ENCODE measurements at regions not wholly inside any gene's neighbourhood (a gene's known extent, or its start where the extent isn't known, plus 50 kb on each side); places are given as distances from the start of the nearest gene placed in this dataset.

DNA sequence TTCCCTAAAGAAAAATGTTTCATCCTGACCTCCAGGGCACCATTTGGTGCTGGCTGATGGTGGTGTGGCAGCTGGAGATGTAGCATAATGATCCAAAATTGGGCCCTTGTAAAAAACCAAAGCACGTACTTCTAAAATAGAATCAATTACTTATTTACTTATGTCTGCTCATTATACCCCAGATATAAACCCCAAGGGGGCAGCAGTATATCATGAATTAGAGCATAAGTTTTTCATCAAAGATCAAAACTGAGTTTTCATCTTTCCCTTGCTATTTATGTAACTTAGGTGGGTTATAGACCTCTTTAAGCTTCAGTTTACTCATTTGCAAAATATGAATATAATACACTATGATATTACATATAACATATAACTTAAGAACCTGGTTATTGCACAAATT, 241.1 kb downstream of the TACR3 start:
- no peaks in the 10 kb centered on the region for H3K36me3 ChIP-seq (ENCODE audit: control insufficient read depth, insufficient read depth, low read length)
- ChIA-PET POLR2A (no interaction called here), CTCF (ENCODE audit: low intra/inter-chr PET ratio) (no interaction called here)
- intact Hi-C loops (cut with micrococcal nuclease): loop anchor here (10.0 kb wide), 1 partner anchor 274 kb away; no protein-coding TSS in a partner anchor
- no peak overlapping the region for H3K27ac ChIP-seq (ENCODE audit: extremely low read depth, low read depth, low read length)
- H3K9me1 ChIP-seq (ENCODE audit: control insufficient read depth, insufficient read depth, low read length): no peaks in the 10 kb centered on the region
- TF ChIP-seq, protein P1, sequence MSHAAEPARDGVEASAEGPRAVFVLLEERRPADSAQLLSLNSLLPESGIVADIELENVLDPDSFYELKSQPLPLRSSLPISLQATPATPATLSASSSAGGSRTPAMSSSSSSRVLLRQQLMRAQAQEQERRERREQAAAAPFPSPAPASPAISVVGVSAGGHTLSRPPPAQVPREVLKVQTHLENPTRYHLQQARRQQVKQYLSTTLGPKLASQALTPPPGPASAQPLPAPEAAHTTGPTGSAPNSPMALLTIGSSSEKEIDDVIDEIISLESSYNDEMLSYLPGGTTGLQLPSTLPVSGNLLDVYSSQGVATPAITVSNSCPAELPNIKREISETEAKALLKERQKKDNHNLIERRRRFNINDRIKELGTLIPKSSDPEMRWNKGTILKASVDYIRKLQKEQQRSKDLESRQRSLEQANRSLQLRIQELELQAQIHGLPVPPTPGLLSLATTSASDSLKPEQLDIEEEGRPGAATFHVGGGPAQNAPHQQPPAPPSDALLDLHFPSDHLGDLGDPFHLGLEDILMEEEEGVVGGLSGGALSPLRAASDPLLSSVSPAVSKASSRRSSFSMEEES (CRISPR knock-in tag; IDR thresholded peaks at IDR 0.05): no peak
- no peak for TF ChIP-seq SMARCE1 (IDR thresholded peaks at IDR 0.05)
- TF ChIP-seq SRSF9 (IDR thresholded peaks at IDR 0.05; ENCODE audit: borderline replicate concordance, low read depth, low read length): no peak
- TF ChIP-seq ERF (CRISPR knock-in tag; IDR thresholded peaks at IDR 0.05): no peak
- no peak for TF ChIP-seq PHF8 (IDR thresholded peaks at IDR 0.05; ENCODE audit: borderline replicate concordance, low read length)
- TF ChIP-seq ZNF133 (CRISPR knock-in tag; IDR thresholded peaks at IDR 0.05): no peak
- no peak for TF ChIP-seq SLC30A9 (CRISPR knock-in tag; IDR thresholded peaks at IDR 0.05)
- TF ChIP-seq ZNF408 (CRISPR knock-in tag; IDR thresholded peaks at IDR 0.05; ENCODE audit: low read depth): no peak
- no peak for TF ChIP-seq CBX2 (IDR thresholded peaks at IDR 0.05; ENCODE audit: insufficient read depth, low read length, poor library complexity, severe bottlenecking)
- no peak for TF ChIP-seq FOXA1 (IDR thresholded peaks at IDR 0.05; ENCODE audit: borderline replicate concordance)
- no peak for ATAC-seq
- no peaks in the 10 kb centered on the region for H3K9me3 ChIP-seq (replicated peaks; ENCODE audit: control insufficient read depth, insufficient read depth, low read depth, low read length)
- no TSS peak for BruUV-seq (replicated peaks)
- H3K4me1 ChIP-seq (replicated peaks in 1 of 2; ENCODE audit: control insufficient read depth in 2 of 2, insufficient read depth in 2 of 2, low read length in 2 of 2): no peaks in the 10 kb centered on the region
- H2AFZ ChIP-seq (ENCODE audit: low read depth, low read length): no peak overlapping the region
- no peak for FAIRE-seq
- H3K4me3 ChIP-seq: no peak overlapping the region
- no peak for DNase-seq (ENCODE audit: extremely low read depth in 1 of 4, low spot score in 3 of 4)
- H3K27me3 ChIP-seq (ENCODE audit: control insufficient read depth in 2 of 2, insufficient read depth in 2 of 2, low read length in 2 of 2): no peaks in the 10 kb centered on the region
- no peaks in the 10 kb centered on the region for H3K79me2 ChIP-seq (ENCODE audit: control insufficient read depth, insufficient read depth, low read length)
- H3K9ac ChIP-seq (ENCODE audit: insufficient read depth in 1 of 2, low read depth in 2 of 2, low read length in 2 of 2): no peak overlapping the region
- no peaks in the 10 kb centered on the region for H4K20me1 ChIP-seq (replicated peaks; ENCODE audit: control insufficient read depth, insufficient read depth, low read length)
- WGBS (ENCODE audit: insufficient coverage, low coverage, missing lambda C conversion rate): 0% methylated on average over 1 of the region's 1 CpG
- in situ Hi-C loops (cut with MboI): no loop called here
- no peak overlapping the region for H3K4me2 ChIP-seq (ENCODE audit: insufficient read depth, low read length)

Data from K562 (cell line).